GM12874 (cell line): ENCODE measurements at regions not wholly inside any gene's neighbourhood (a gene's known extent, or its start where the extent isn't known, plus 50 kb on each side); places are given as distances from the start of the nearest gene placed in this dataset.

Experiments used
- CTCF ChIP-seq: IDR thresholded peaks from 2 replicates; pipeline ENCODE4 v1.5.1; 2011; ENCODE audit warnings: low read depth, mild to moderate bottlenecking, control low read depth, low read length, moderate library complexity; ENCODE audit not compliant: insufficient read depth

GRCh38 chr3:162629372-162629771, 1132.8 kb downstream of the OTOL1 start:
- TF ChIP-seq CTCF: no peak

GRCh38 chr3:162632672-162633071, 1136.1 kb downstream of the OTOL1 start:
- TF ChIP-seq CTCF: no peak

GRCh38 chr3:162641317-162641716, 1144.7 kb downstream of the OTOL1 start:
- no peak for TF ChIP-seq CTCF

GRCh38 chr3:162641907-162642306, 1145.3 kb downstream of the OTOL1 start:
- no peak for TF ChIP-seq CTCF

- no peak for TF ChIP-seq CTCF
Measured at GRCh38 chr3:162643245-162643644, 1146.6 kb downstream of the OTOL1 start.

GRCh38 chr3:162647321-162647720, 1150.7 kb downstream of the OTOL1 start:
- TF ChIP-seq CTCF: no peak

GRCh38 chr3:162658003-162658402, 1161.4 kb downstream of the OTOL1 start:
- TF ChIP-seq CTCF: no peak
